ENCODE measurements at regions not wholly inside any gene's neighbourhood (a gene's known extent, or its start where the extent isn't known, plus 50 kb on each side); places are given as distances from the start of the nearest gene placed in this dataset.

DNA sequence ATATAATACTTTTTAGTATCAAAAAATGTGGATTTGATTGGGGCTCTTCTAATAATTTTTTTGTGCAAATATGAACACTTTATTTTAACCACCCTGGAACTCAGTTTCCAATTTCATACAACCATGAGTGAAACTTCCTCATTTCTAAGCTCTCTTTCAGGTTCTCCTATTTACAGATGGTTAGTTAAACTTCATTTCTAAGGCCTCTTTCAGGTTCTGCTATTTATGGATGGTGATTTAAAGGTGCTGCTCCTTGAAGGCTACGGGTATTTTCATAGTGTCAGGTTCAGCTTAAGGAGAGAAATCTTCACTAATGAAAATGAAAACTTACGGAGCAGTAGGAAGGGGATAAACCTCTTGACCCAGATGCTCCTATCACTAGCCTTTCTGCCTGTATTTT lies 568.3 kb downstream of the KIF20B start:
- H3K4me3 ChIP-seq (ENCODE audit: low read length), result no peak overlapping the region
- H3K36me3 Mint-ChIP-seq (ENCODE audit: low read depth), result no peaks in the 10 kb centered on the region
- H3K27me3 ChIP-seq (ENCODE audit: control insufficient read depth, insufficient read depth, low read length, poor library complexity, severe bottlenecking), result no peaks in the 10 kb centered on the region
- H3K27me3 Mint-ChIP-seq (ENCODE audit: insufficient read depth), result no peaks in the 10 kb centered on the region
- H3K4me3 Mint-ChIP-seq, result no peak overlapping the region
- peaks cover 12% of the 10 kb centered on the region for H3K4me1 ChIP-seq (ENCODE audit: control insufficient read depth, insufficient read depth, low read length)
- 68 to 100% methylated on average over 1 to 2 of the region's 2 CpGs for WGBS, 2 experiments (ENCODE audit: insufficient coverage in 1 of 2, insufficient read length in 1 of 2)
- H3K27ac Mint-ChIP-seq, result no peak overlapping the region
- H3K36me3 ChIP-seq (ENCODE audit: control insufficient read depth, insufficient read depth, low read length), result no peaks in the 10 kb centered on the region
- TF ChIP-seq, protein P1, sequence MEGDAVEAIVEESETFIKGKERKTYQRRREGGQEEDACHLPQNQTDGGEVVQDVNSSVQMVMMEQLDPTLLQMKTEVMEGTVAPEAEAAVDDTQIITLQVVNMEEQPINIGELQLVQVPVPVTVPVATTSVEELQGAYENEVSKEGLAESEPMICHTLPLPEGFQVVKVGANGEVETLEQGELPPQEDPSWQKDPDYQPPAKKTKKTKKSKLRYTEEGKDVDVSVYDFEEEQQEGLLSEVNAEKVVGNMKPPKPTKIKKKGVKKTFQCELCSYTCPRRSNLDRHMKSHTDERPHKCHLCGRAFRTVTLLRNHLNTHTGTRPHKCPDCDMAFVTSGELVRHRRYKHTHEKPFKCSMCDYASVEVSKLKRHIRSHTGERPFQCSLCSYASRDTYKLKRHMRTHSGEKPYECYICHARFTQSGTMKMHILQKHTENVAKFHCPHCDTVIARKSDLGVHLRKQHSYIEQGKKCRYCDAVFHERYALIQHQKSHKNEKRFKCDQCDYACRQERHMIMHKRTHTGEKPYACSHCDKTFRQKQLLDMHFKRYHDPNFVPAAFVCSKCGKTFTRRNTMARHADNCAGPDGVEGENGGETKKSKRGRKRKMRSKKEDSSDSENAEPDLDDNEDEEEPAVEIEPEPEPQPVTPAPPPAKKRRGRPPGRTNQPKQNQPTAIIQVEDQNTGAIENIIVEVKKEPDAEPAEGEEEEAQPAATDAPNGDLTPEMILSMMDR (conservative IDR thresholded peaks at IDR 0.05), result no peak
- H3K4me1 Mint-ChIP-seq, result peaks cover 28% of the 10 kb centered on the region
- no peak overlapping the region for H3K9ac ChIP-seq (ENCODE audit: extremely low read depth, low read length, poor library complexity, severe bottlenecking)
- H3K27ac ChIP-seq (ENCODE audit: low read depth, low read length), result no peak overlapping the region
- no peak for DNase-seq
- H3K9me3 ChIP-seq (ENCODE audit: control insufficient read depth, low read length), result no peaks in the 10 kb centered on the region
- H3K9me3 Mint-ChIP-seq, result peaks cover 4% of the 10 kb centered on the region

DNA sequence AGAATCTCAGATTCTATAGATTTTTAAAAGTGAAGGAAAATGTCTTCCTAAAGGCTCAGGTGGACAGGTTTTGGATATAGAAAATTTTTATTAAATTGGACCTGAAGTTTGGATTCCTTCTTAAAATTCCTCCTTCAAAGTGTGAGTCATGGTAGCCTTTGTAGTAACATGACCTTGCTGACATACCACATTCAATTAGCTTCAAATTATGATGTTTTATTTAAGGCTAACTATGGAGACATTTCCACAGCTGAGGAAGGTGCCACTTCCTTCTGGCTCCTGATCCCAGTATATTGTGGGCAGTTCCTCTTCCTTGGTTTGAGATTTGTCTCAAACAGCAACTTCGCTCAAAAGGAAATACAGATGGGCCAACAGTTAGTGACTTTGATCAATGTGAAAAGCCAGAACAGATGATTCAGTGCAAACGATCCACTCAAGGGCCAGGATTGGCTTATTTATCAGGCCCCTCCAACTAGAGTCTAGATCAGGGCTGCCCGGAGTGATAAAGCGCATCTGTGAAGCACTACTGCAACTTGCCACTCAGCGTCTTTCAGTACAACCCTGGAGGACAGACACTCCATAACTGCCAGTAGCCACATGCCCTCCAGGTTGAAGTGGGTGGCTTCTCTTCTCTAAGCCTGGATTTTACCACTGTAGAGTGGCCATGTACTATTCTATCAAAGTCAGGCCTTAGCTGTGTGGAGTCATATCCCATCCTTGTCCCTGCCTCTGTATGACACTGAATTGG lies 573.5 kb downstream of the KIF20B start:
- H3K9me3 ChIP-seq (ENCODE audit: control insufficient read depth, low read length), result no peaks in the 10 kb centered on the region
- DNase-seq, result no peak
- Mint-ChIP-seq H3K36me3 (ENCODE audit: low read depth) (no peaks in the 10 kb centered on the region), H3K27ac (no peak overlapping the region), H3K4me3 (no peak overlapping the region), H3K4me1 (peaks cover 28% of the 10 kb centered on the region), H3K27me3 (ENCODE audit: insufficient read depth) (no peaks in the 10 kb centered on the region), H3K9me3 (no peaks in the 10 kb centered on the region)
- no peak overlapping the region for H3K4me3 ChIP-seq (ENCODE audit: low read length)
- no peaks in the 10 kb centered on the region for H3K27me3 ChIP-seq (ENCODE audit: control insufficient read depth, insufficient read depth, low read length, poor library complexity, severe bottlenecking)
- no peak overlapping the region for H3K27ac ChIP-seq (ENCODE audit: low read depth, low read length)
- no peaks in the 10 kb centered on the region for H3K36me3 ChIP-seq (ENCODE audit: control insufficient read depth, insufficient read depth, low read length)
- peaks cover 12% of the 10 kb centered on the region for H3K4me1 ChIP-seq (ENCODE audit: control insufficient read depth, insufficient read depth, low read length)
- TF ChIP-seq, protein P1 (conservative IDR thresholded peaks at IDR 0.05), result no peak
- WGBS, 2 experiments (ENCODE audit: insufficient coverage in 1 of 2, insufficient read length in 1 of 2), result 90 to 96% methylated on average over 3 to 5 of the region's 5 CpGs
- H3K9ac ChIP-seq (ENCODE audit: extremely low read depth, low read length, poor library complexity, severe bottlenecking), result no peak overlapping the region

DNA sequence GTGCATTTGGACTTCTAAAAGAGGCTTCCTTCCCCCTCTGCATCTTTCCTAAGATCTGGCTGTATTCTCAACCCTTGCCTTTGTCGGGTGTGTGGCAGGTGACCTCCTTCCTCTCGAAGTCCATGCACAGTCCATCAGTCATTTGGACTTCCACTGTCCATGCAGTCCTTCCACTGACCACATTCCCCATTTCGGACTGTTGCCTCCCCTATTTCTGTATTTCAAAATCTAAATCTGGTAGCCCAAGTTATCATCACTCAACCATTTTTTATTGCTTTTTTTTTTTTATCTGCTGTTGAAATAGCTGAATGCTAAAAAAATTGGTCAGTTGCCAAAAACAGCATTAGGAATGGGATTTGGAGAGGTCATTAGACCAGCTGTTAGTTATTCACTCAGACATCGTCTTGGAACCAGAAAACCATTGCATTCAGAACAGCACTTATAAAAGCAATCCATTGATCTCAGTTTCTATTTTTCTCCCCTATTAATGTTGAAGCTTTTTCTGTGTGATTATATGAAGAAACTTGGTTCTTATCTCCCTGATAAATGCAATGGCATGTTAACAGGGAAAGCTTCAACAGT lies 575.6 kb downstream of the KIF20B start:
- 89 to 92% methylated on average over 3 to 4 of the region's 4 CpGs for WGBS, 2 experiments (ENCODE audit: insufficient coverage in 1 of 2, insufficient read length in 1 of 2)
- Mint-ChIP-seq H3K4me3 (no peak overlapping the region), H3K27ac (no peak overlapping the region), H3K4me1 (peaks cover 12% of the 10 kb centered on the region), H3K27me3 (ENCODE audit: insufficient read depth) (no peaks in the 10 kb centered on the region), H3K9me3 (no peaks in the 10 kb centered on the region), H3K36me3 (ENCODE audit: low read depth) (no peaks in the 10 kb centered on the region)
- no peak overlapping the region for H3K27ac ChIP-seq (ENCODE audit: low read depth, low read length)
- TF ChIP-seq, protein P1 (conservative IDR thresholded peaks at IDR 0.05), result no peak
- no peak overlapping the region for H3K9ac ChIP-seq (ENCODE audit: extremely low read depth, low read length, poor library complexity, severe bottlenecking)
- DNase-seq, result no peak
- H3K4me1 ChIP-seq (ENCODE audit: control insufficient read depth, insufficient read depth, low read length), result peaks cover 1% of the 10 kb centered on the region
- H3K9me3 ChIP-seq (ENCODE audit: control insufficient read depth, low read length), result no peaks in the 10 kb centered on the region
- no peak overlapping the region for H3K4me3 ChIP-seq (ENCODE audit: low read length)
- no peaks in the 10 kb centered on the region for H3K36me3 ChIP-seq (ENCODE audit: control insufficient read depth, insufficient read depth, low read length)
- no peaks in the 10 kb centered on the region for H3K27me3 ChIP-seq (ENCODE audit: control insufficient read depth, insufficient read depth, low read length, poor library complexity, severe bottlenecking)
